IMR-90 (cell line): ENCODE measurements at regions not wholly inside any gene's neighbourhood (a gene's known extent, or its start where the extent isn't known, plus 50 kb on each side); places are given as distances from the start of the nearest gene placed in this dataset.

Experiments used
- ATAC-seq: fragments of 200-7000 bp; cut with Tn5 transposase; 2 replicates; pipeline ENCODE4 v1.9.1; 2020; ENCODE audit warnings: low read depth, mild to moderate bottlenecking, moderate library complexity
- BruUV-seq: library from RNA; stranded (reverse); fragments of 400-500 nt; replicated peaks from 2 replicates; lab custom pipeline; 2021; lab: Mats Ljungman, UMichigan
- CTCF ChIA-PET: fragments of 300-600 bp; formaldehyde crosslinking; extraction: SDS; loops from one replicate; lab custom pipeline; 2021; ENCODE audit warnings: antibody characterized with exemption; lab: Yijun Ruan, JAX
- POLR2A ChIA-PET: fragments of 300-600 bp; sonication (Branson Sonifier 250); formaldehyde crosslinking; loops from one replicate; lab custom pipeline; 2022; ENCODE audit warnings: antibody characterized with exemption; ENCODE audit not compliant: unreplicated experiment; lab: Charles Lee
- DNase-seq: peaks from one replicate; pipeline ENCODE4 v3.0.0; 2013
- H2AFZ ChIP-seq: replicated peaks from 2 replicates; pipeline ENCODE3; 2013; ENCODE audit warnings: low read length, mild to moderate bottlenecking; ENCODE audit not compliant: poor library complexity
- H2AK5ac ChIP-seq: 2 replicates; pipeline ENCODE4 v1.6.1; 2013; ENCODE audit warnings: low read depth, low read length, inconsistent platforms
- H2AK9ac ChIP-seq: replicated peaks from 2 replicates; pipeline ENCODE3; 2013; ENCODE audit warnings: mild to moderate bottlenecking, low read depth, low read length, moderate library complexity; ENCODE audit not compliant: poor library complexity
- H2BK120ac ChIP-seq: 2 replicates; pipeline ENCODE4 v1.6.1; 2013; ENCODE audit warnings: low read depth, low read length, inconsistent platforms
- H2BK15ac ChIP-seq: 3 replicates; pipeline ENCODE4 v1.6.1; 2013; ENCODE audit warnings: low read depth, low read length, inconsistent platforms
- H2BK20ac ChIP-seq: 2 replicates; pipeline ENCODE4 v1.6.1; 2013; ENCODE audit warnings: low read depth, mild to moderate bottlenecking, inconsistent platforms, low read length, moderate library complexity
- H2BK5ac ChIP-seq: 2 replicates; pipeline ENCODE4 v1.6.1; 2013; ENCODE audit warnings: mild to moderate bottlenecking, low read depth, low read length, inconsistent platforms; ENCODE audit not compliant: poor library complexity, severe bottlenecking
- H3K14ac ChIP-seq: replicated peaks from 2 replicates; pipeline ENCODE4 v1.6.1; 2013; ENCODE audit warnings: low read depth, low read length, inconsistent platforms
- H3K18ac ChIP-seq: 2 replicates; pipeline ENCODE4 v1.6.1; 2013; ENCODE audit warnings: low read depth, low read length, control low read depth
- H3K23ac ChIP-seq: 2 replicates; pipeline ENCODE4 v1.6.1; 2013; ENCODE audit warnings: low read depth, low read length, inconsistent platforms
- H3K27ac ChIP-seq: 2 replicates; pipeline ENCODE4 v1.5.1; 2013; ENCODE audit warnings: mild to moderate bottlenecking, control low read depth, low read length; ENCODE audit not compliant: insufficient read depth
- H3K27me3 ChIP-seq: 2 replicates; pipeline ENCODE4 v1.6.1; 2013; ENCODE audit warnings: low read length; ENCODE audit not compliant: control insufficient read depth, insufficient read depth
- H3K36me3 ChIP-seq: 2 replicates; pipeline ENCODE4 v1.6.1; 2013; ENCODE audit warnings: low read length, mixed read lengths; ENCODE audit not compliant: control insufficient read depth, insufficient read depth
- H3K4ac ChIP-seq: 2 replicates; pipeline ENCODE4 v1.6.1; 2013; ENCODE audit warnings: low read depth, low read length, inconsistent platforms
- H3K4me1 ChIP-seq: 2 replicates; pipeline ENCODE4 v1.6.1; 2013; ENCODE audit warnings: low read length, mixed read lengths; ENCODE audit not compliant: control insufficient read depth, insufficient read depth
- H3K4me2 ChIP-seq: 2 replicates; pipeline ENCODE4 v1.6.1; 2013; ENCODE audit warnings: low read depth, mild to moderate bottlenecking, control low read depth, low read length, moderate library complexity
- H3K4me3 ChIP-seq: 2 replicates; pipeline ENCODE4 v1.5.1; 2013; ENCODE audit warnings: low read depth, mild to moderate bottlenecking, control low read depth, low read length, moderate library complexity; ENCODE audit not compliant: insufficient read depth
- H3K56ac ChIP-seq: 2 replicates; pipeline ENCODE4 v1.6.1; 2013; ENCODE audit warnings: low read length, inconsistent platforms; ENCODE audit not compliant: insufficient read depth; ENCODE audit errors: extremely low read depth
- H3K79me1 ChIP-seq, 2 experiments: 2 replicates each; pipeline ENCODE4 v1.6.1; 2013; ENCODE audit warnings: low read length in 2 of 2, inconsistent platforms in 1 of 2, low read depth in 1 of 2
- H3K9ac ChIP-seq: 2 replicates; pipeline ENCODE4 v1.6.1; 2013; ENCODE audit warnings: low read depth, low read length, control low read depth
- H3K9me1 ChIP-seq: 2 replicates; pipeline ENCODE4 v1.6.1; 2013; ENCODE audit warnings: low read length, inconsistent platforms; ENCODE audit not compliant: insufficient read depth
- H3K9me3 ChIP-seq: 2 replicates; pipeline ENCODE4 v1.6.1; 2013; ENCODE audit warnings: low read length; ENCODE audit not compliant: control insufficient read depth, insufficient read depth
- H4K20me1 ChIP-seq: 2 replicates; pipeline ENCODE4 v1.6.1; 2013; ENCODE audit warnings: low read length, inconsistent platforms; ENCODE audit not compliant: insufficient read depth
- H4K5ac ChIP-seq: 2 replicates; pipeline ENCODE4 v1.6.1; 2013; ENCODE audit warnings: mild to moderate bottlenecking, low read depth, low read length, control low read depth
- H4K8ac ChIP-seq, 2 experiments: 2 replicates each; pipeline ENCODE4 v1.6.1; 2013; ENCODE audit warnings: low read depth in 2 of 2, low read length in 2 of 2, control low read depth in 1 of 2, inconsistent platforms in 1 of 2
- H4K91ac ChIP-seq: 2 replicates; pipeline ENCODE4 v1.6.1; 2013; ENCODE audit warnings: low read depth, low read length, inconsistent platforms; ENCODE audit not compliant: insufficient read depth
- BHLHE40 ChIP-seq: fragments of 150-350 bp; IDR thresholded peaks from 2 replicates; pipeline ENCODE4 v1.6.1; 2016; ENCODE audit warnings: mild to moderate bottlenecking, low read depth, low read length
- CHD1 ChIP-seq: IDR thresholded peaks from 2 replicates; pipeline ENCODE4 v1.6.1; 2012; ENCODE audit warnings: low read depth, low read length, improper control_type of control experiment
- FOS ChIP-seq: fragments of 150-350 bp; IDR thresholded peaks from 2 replicates; pipeline ENCODE4 v1.6.1; 2016; ENCODE audit warnings: low read depth, low read length
- MAFK ChIP-seq: IDR thresholded peaks from 2 replicates; pipeline ENCODE4 v1.6.1; 2012; ENCODE audit warnings: low read depth, low read length, improper control_type of control experiment
- MAZ ChIP-seq: IDR thresholded peaks from 2 replicates; pipeline ENCODE4 v1.6.1; 2012; ENCODE audit warnings: low read depth, mild to moderate bottlenecking, low read length, improper control_type of control experiment, moderate library complexity, borderline replicate concordance
- MXI1 ChIP-seq: IDR thresholded peaks from 2 replicates; pipeline ENCODE4 v1.6.1; 2012; ENCODE audit warnings: low read depth, mild to moderate bottlenecking, low read length, moderate library complexity, borderline replicate concordance
- NFE2L2 ChIP-seq: fragments of 150-350 bp; IDR thresholded peaks from 2 replicates; pipeline ENCODE4 v1.6.1; 2016; ENCODE audit warnings: low read depth, mild to moderate bottlenecking, low read length
- POLR2A ChIP-seq: IDR thresholded peaks from 2 replicates; pipeline ENCODE4 v1.6.1; 2012; ENCODE audit warnings: mild to moderate bottlenecking, low read depth, low read length
- RCOR1 ChIP-seq: IDR thresholded peaks from 2 replicates; pipeline ENCODE4 v1.6.1; 2012; ENCODE audit warnings: mild to moderate bottlenecking, low read length, improper control_type of control experiment; ENCODE audit not compliant: insufficient replicate concordance
- SMC3 ChIP-seq: fragments of 150-350 bp; IDR thresholded peaks from 2 replicates; pipeline ENCODE4 v1.6.1; 2016; ENCODE audit warnings: low read depth, mild to moderate bottlenecking, antibody characterized with exemption, low read length, moderate library complexity
- WGBS, 2 experiments: methylation state at CpG; one replicate each; pipeline versions ENCODE4 v1.1.5 to v1.1.7; 2013; ENCODE audit warnings: missing lambda C conversion rate in 2 of 2; ENCODE audit not compliant: insufficient read length in 1 of 2; ENCODE audit errors: extremely low coverage in 2 of 2; 5-methylcytosine and 5-hydroxymethylcytosine counted together
- dilution Hi-C: fragments of 300-500 bp; cut with HindIII; formaldehyde crosslinking; loops from one replicate; pipeline ENCODE4 v1.14.3; 2018; ENCODE audit warnings: low sequenced_read_pairs; ENCODE audit not compliant: unreplicated experiment
- in situ Hi-C: fragments of 300-500 bp; cut with MboI; formaldehyde crosslinking; loops from 3 replicates; pipeline ENCODE4 v1.14.3; 2019; ENCODE audit warnings: low sequenced_read_pairs, inconsistent platforms, mixed read lengths
- intact Hi-C: fragments of 100-400 bp; cut with micrococcal nuclease; formaldehyde crosslinking; loops from 2 replicates; pipeline ENCODE4 v1.10.0; 2022
- TF ChIP-seq, protein P1 (sequence below): fragments of 150-350 bp; IDR thresholded peaks from 2 replicates; pipeline ENCODE4 v1.6.1; 2016; ENCODE audit warnings: low read depth, mild to moderate bottlenecking, low read length, moderate library complexity, borderline replicate concordance
- TF ChIP-seq, protein P2 (sequence below): conservative IDR thresholded peaks from 2 replicates; pipeline ENCODE4 v1.5.1; 2012; ENCODE audit warnings: mild to moderate bottlenecking, low read depth, low read length, improper control_type of control experiment
- TF ChIP-seq, protein P3 (sequence below): fragments of 150-350 bp; IDR thresholded peaks from 2 replicates; pipeline ENCODE4 v1.6.1; 2017; ENCODE audit warnings: mild to moderate bottlenecking, antibody characterized with exemption, low read length, low read depth

DNA sequence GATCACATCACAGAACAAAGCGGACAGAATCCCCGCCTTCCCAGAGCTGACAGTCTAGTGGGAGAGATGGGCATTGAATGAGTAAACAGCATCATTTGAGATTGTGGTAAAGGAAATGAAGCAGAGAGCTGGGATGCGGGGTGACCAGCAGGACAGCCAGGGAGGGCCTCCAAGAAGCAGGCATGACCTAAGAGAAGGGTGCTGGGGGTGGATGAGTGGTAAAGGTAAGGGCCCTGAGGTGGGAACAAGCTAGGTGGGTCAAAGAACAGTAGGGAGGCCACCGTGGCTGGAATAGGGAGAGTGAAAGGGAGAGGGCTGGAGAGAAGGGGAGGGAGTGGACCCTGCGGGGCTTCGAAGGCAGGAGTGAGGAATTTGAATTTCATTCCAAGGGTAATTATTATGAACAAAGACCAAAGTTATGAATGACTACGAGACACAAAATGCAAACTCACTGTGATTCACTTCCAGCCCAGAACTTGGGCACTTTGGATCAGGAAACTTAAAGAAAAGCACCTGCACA, 61.4 kb downstream of the CEBPB start:
- H2BK120ac ChIP-seq = peak overlapping the region; percentile 100
- peaks cover 0 to 8% of the 10 kb centered on the region in 2 experiments; a peak in 1 of 4 replicates for H3K79me1 ChIP-seq
- ChIA-PET POLR2A (no interaction called here), CTCF (interaction anchor here (0.7 to 1.1 kb wide), 2 partner anchors 28 to 31 kb away, joined by 3 to 4 read pairs; no protein-coding TSS in a partner anchor)
- no peak overlapping the region for H3K4me3 ChIP-seq
- no peaks in the 10 kb centered on the region for H3K36me3 ChIP-seq
- peak overlapping the region; percentile 99 for H2AK5ac ChIP-seq
- peak; percentile 72 for ATAC-seq
- peak overlapping the region; percentile 97 for H2BK5ac ChIP-seq
- H3K27me3 ChIP-seq = no peaks in the 10 kb centered on the region
- TF ChIP-seq MAFK = peak; percentile 52
- no peak for TF ChIP-seq FOS
- TF ChIP-seq, protein P1, sequence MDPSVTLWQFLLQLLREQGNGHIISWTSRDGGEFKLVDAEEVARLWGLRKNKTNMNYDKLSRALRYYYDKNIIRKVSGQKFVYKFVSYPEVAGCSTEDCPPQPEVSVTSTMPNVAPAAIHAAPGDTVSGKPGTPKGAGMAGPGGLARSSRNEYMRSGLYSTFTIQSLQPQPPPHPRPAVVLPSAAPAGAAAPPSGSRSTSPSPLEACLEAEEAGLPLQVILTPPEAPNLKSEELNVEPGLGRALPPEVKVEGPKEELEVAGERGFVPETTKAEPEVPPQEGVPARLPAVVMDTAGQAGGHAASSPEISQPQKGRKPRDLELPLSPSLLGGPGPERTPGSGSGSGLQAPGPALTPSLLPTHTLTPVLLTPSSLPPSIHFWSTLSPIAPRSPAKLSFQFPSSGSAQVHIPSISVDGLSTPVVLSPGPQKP = no peak
- TF ChIP-seq CHD1 = no peak
- TF ChIP-seq, protein P2, sequence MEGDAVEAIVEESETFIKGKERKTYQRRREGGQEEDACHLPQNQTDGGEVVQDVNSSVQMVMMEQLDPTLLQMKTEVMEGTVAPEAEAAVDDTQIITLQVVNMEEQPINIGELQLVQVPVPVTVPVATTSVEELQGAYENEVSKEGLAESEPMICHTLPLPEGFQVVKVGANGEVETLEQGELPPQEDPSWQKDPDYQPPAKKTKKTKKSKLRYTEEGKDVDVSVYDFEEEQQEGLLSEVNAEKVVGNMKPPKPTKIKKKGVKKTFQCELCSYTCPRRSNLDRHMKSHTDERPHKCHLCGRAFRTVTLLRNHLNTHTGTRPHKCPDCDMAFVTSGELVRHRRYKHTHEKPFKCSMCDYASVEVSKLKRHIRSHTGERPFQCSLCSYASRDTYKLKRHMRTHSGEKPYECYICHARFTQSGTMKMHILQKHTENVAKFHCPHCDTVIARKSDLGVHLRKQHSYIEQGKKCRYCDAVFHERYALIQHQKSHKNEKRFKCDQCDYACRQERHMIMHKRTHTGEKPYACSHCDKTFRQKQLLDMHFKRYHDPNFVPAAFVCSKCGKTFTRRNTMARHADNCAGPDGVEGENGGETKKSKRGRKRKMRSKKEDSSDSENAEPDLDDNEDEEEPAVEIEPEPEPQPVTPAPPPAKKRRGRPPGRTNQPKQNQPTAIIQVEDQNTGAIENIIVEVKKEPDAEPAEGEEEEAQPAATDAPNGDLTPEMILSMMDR = no peak
- no peak for TF ChIP-seq MXI1
- TF ChIP-seq POLR2A = peak; percentile 51; the same call in 1 of the 2 replicates
- TF ChIP-seq MAZ = no peak
- TF ChIP-seq BHLHE40 = no peak
- no peak for TF ChIP-seq RCOR1
- no peak; the same call in 1 of the 2 replicates for TF ChIP-seq SMC3
- TF ChIP-seq, protein P3, sequence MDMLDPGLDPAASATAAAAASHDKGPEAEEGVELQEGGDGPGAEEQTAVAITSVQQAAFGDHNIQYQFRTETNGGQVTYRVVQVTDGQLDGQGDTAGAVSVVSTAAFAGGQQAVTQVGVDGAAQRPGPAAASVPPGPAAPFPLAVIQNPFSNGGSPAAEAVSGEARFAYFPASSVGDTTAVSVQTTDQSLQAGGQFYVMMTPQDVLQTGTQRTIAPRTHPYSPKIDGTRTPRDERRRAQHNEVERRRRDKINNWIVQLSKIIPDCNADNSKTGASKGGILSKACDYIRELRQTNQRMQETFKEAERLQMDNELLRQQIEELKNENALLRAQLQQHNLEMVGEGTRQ = no peak
- peak; percentile 91 for TF ChIP-seq NFE2L2
- H2AK9ac ChIP-seq = peak overlapping the region; percentile 98
- peak overlapping the region; percentile 22 for H3K9ac ChIP-seq
- dilution Hi-C loops (no loop called here), intact Hi-C loops (loop anchor here (5.0 kb wide), 1 partner anchor 60 kb away; the partner anchor contains the start of gene CEBPB), in situ Hi-C loops (no loop called here)
- H3K4ac ChIP-seq = peak overlapping the region; percentile 99
- H2AFZ ChIP-seq = peak overlapping the region; percentile 92
- 0% methylated on average over 1 of the region's 7 CpGs; no CpG with 5 or more reads in 1 of the 2 experiments for WGBS, 2 experiments
- no TSS peak for BruUV-seq
- H3K18ac ChIP-seq = peak overlapping the region; percentile 84
- peak overlapping the region; percentile 98 for H2BK20ac ChIP-seq
- peaks cover 33% of the 10 kb centered on the region for H3K9me1 ChIP-seq
- H4K5ac ChIP-seq = peak overlapping the region; percentile 94
- peak overlapping the region; percentile 95; the same call in 2 of the 3 replicates for H2BK15ac ChIP-seq
- H3K27ac ChIP-seq = peak overlapping the region; percentile 85
- H4K20me1 ChIP-seq = no peaks in the 10 kb centered on the region
- H3K14ac ChIP-seq = peak overlapping the region; percentile 92
- peak; percentile 87 for DNase-seq
- H4K8ac ChIP-seq = peak overlapping the region; percentile 83 to 95
- peak overlapping the region; percentile 99 for H4K91ac ChIP-seq
- H3K56ac ChIP-seq = peak overlapping the region; percentile 57
- peak overlapping the region; percentile 27; the same call in 1 of the 2 replicates for H3K4me2 ChIP-seq
- peaks cover 17% of the 10 kb centered on the region for H3K4me1 ChIP-seq
- no peaks in the 10 kb centered on the region for H3K9me3 ChIP-seq
- H3K23ac ChIP-seq = peak overlapping the region; percentile 93
